ENCODE measurements at regions not wholly inside any gene's neighbourhood (a gene's known extent, or its start where the extent isn't known, plus 50 kb on each side); places are given as distances from the start of the nearest gene placed in this dataset.
A peak's percentile ranks its signal among the peaks of the same experiment; 100 is the strongest.
"Not testable (repeated sequence)": the region's sequence is repeated elsewhere in the genome, so short reads cannot be mapped to it uniquely, and the experiment has no call there.

DNA sequence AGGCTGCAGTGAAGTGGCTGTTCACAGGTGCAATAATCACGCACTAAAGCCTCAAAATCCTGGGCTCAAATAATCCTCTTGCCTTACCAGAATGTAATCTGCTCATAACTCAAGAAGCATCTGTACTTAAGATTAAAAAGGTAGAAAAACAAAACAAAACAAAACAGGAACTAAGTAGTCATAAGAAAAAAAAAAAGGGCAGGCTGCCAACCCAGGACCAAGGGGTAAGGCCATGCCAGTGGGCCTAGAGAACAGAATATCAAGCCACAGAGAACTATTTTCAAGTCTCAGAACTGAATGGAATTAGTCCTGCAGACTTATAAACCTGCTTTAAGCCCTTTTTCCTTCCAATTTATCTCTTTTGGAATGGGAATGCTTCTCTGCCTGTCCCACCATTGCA lies 64.8 kb upstream of the TBC1D3K start:
- H3K27me3 Mint-ChIP-seq, result peaks cover 19% of the 10 kb centered on the region
- intact Hi-C loops (cut with DNase I, micrococcal nuclease), result no loop called here
- H3K9me3 Mint-ChIP-seq (ENCODE audit: low read depth), result peaks cover 9% of the 10 kb centered on the region
- H3K27ac Mint-ChIP-seq, result no peak overlapping the region
- ChIA-PET POLR2A (no interaction called here), CTCF (no interaction called here)
- ATAC-seq, result no peak
- H3K4me3 Mint-ChIP-seq, result no peak overlapping the region
- peaks cover 4% of the 10 kb centered on the region for H3K36me3 Mint-ChIP-seq (ENCODE audit: low read depth)
- DNase-seq, result no peak
- no peaks in the 10 kb centered on the region for H3K4me1 Mint-ChIP-seq

DNA sequence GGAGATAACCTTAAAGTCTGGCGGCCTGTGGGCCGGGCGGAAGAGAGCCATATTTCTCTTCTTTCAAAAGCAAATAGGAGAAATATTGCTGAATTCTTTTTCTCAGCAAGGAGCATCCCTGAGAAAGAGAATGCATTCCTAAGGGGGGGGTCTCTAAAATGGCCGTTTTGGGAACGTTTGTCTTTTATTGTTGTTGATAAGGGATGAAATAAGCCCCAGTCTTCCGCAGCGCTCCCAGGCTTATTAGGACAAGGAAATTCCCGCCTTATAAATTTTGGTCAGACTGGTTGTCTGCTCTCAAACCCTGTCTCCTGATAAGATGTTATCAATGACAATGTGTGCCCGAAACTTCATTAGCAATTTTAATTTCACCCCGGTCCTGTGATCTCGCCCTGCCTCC lies 65.8 kb upstream of the TBC1D3K start:
- H3K4me3 Mint-ChIP-seq; H3K4me1 Mint-ChIP-seq; H3K9me3 Mint-ChIP-seq (ENCODE audit: low read depth); ATAC-seq; POLR2A ChIA-PET; intact Hi-C loops (cut with DNase I, micrococcal nuclease); H3K36me3 Mint-ChIP-seq (ENCODE audit: low read depth); H3K27ac Mint-ChIP-seq; CTCF ChIA-PET; DNase-seq: not testable (repeated sequence)
- H3K27me3 Mint-ChIP-seq, result peaks cover 13% of the 10 kb centered on the region

DNA sequence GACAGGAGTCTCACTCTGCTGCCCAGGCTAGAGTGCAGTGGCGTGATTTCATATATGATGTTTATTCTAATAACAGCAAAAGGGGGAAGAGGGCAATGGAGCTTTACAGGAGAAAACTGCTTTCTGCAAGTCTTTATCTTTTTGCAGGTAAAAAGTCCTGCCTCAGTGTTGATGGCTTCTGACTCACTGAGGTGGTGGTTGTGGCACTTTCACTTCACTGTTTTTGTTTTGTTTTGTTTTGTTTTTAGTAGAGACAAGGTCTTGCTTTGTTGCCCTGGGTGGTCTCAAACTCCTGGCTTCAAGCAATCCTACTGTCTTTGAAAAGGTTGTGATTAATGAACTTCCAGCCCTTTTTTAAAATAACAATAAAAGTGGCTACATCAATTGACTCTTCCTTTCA lies 68.0 kb upstream of the TBC1D3K start:
- no peak overlapping the region for H3K27ac Mint-ChIP-seq
- peaks cover 9% of the 10 kb centered on the region for H3K9me3 Mint-ChIP-seq (ENCODE audit: low read depth)
- H3K27me3 Mint-ChIP-seq, result peaks cover 13% of the 10 kb centered on the region
- DNase-seq (no peak), ATAC-seq (no peak)
- intact Hi-C loops (cut with DNase I, micrococcal nuclease), result no loop called here
- H3K4me3 Mint-ChIP-seq, result no peak overlapping the region
- peaks cover 4% of the 10 kb centered on the region for H3K36me3 Mint-ChIP-seq (ENCODE audit: low read depth)
- ChIA-PET CTCF (no interaction called here), POLR2A (no interaction called here)
- H3K4me1 Mint-ChIP-seq, result no peaks in the 10 kb centered on the region

DNA sequence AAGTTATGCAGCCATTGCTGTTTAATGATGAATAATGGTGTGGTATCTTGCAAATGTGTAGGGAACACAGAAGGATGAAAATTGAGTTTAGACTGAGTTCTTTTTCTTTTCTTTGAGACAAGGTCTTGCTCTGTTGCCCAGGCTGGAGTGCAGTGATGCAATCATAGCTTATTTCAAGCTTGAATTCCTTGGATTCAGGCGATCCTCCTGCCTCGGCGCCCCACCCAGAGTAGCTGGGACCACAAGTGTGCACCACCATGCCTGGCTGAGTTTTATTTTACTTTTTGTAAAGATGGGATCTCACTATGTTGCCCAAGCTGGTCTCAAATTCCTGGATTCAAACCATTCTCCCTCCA lies 74.6 kb upstream of the TBC1D3K start:
- ChIA-PET POLR2A (interaction anchor here (0.7 kb wide), 1 partner anchor 616 kb away, joined by 3 read pairs; no protein-coding TSS in a partner anchor), CTCF (no interaction called here)
- intact Hi-C loops (cut with DNase I, micrococcal nuclease), result no loop called here
- DNase-seq (no peak), ATAC-seq (no peak)
- no peaks in the 10 kb centered on the region for H3K9me3 Mint-ChIP-seq (ENCODE audit: low read depth)
- H3K36me3 Mint-ChIP-seq (ENCODE audit: low read depth), result no peaks in the 10 kb centered on the region
- H3K27ac Mint-ChIP-seq, result no peak overlapping the region
- H3K4me1 Mint-ChIP-seq, result peaks cover 20% of the 10 kb centered on the region
- H3K4me3 Mint-ChIP-seq, result no peak overlapping the region
- peaks cover 10% of the 10 kb centered on the region for H3K27me3 Mint-ChIP-seq

DNA sequence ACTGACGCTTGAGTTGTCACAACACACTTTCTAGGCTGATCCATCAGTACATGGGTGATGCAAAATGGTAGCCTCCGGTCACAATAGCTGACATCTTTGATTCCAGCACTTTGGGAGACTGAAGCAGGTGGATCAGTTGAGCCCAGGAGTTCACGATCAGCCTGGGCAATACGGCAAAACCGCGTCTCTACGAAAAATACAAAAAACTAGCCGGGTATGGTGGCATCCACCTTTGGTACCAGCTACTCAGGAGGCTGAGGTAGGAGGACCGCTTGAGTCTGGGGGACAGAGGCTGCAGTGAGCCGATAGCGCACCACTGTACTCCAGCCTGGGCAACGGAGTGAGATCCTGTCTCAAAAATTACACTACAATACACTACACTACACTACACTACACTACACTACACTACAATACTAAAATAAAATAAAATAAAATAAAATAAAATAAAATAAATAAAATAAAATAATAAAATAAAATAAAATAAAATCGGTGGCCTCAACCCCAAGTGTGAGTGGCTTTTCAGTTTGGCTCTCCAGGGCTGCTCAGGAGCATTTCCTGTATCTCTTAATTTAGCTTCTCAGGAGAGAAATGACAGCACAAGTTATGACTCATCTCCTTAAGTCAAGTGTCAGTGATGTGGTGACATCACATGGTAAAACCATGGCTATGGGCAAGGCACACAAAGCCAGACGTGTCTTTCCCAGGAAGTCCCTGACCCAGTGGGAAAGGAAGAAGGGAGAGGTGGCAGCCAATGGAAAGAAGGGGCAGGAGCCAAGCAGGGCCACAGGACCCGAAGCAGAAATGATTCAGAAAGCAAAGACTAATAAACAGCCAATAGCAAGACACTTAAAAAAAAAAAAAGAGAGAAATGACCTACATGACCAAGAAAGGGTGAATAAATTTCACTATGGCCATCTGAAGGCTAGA lies 75.3 kb upstream of the TBC1D3K start:
- peaks cover 20% of the 10 kb centered on the region for H3K4me1 Mint-ChIP-seq
- H3K4me3 Mint-ChIP-seq, result no peak overlapping the region
- ATAC-seq, result peak; percentile 89
- peak overlapping the region; percentile 64 for H3K27ac Mint-ChIP-seq
- peak; percentile 46 for DNase-seq
- no peaks in the 10 kb centered on the region for H3K36me3 Mint-ChIP-seq (ENCODE audit: low read depth)
- H3K9me3 Mint-ChIP-seq (ENCODE audit: low read depth), result no peaks in the 10 kb centered on the region
- POLR2A ChIA-PET, result interaction anchor here (0.6 kb wide), 1 partner anchor 436 kb away, joined by 4 read pairs; no protein-coding TSS in a partner anchor
- CTCF ChIA-PET, result interaction anchor here (0.6 to 0.7 kb wide), 3 partner anchors 57 to 256 kb away, joined by 3 to 4 read pairs (median 3); partner anchors contain the start of gene DDX52
- intact Hi-C loops (cut with DNase I, micrococcal nuclease), result no loop called here
- H3K27me3 Mint-ChIP-seq, result peaks cover 10% of the 10 kb centered on the region

DNA sequence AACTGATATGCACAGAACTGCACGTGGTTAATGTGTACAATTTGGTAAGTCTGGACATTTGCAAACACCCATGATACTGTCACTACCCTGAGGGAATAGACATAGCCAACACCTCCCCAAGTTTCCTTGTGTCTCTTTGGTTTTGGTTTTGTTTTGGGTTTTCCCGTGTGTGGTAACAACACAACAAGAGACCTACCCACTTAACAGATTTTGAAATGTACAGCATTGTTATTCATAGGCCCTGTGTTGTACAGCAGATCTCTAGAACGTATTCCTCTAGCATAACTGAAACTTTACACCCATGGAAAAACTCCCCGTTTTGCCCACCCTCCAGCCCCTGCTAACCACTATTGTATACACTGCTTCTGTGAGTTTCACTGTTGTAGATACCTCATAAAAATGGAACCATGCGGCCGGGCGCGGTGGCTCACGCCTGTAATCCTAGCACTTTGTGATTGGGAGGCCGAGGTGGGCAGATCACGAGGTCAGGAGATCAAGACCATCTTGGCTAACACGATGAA lies 76.3 kb upstream of the TBC1D3K start:
- no peak for DNase-seq
- CTCF ChIA-PET, result interaction anchor here (0.6 kb wide), 1 partner anchor 255 kb away, joined by 3 read pairs; no protein-coding TSS in a partner anchor

DNA sequence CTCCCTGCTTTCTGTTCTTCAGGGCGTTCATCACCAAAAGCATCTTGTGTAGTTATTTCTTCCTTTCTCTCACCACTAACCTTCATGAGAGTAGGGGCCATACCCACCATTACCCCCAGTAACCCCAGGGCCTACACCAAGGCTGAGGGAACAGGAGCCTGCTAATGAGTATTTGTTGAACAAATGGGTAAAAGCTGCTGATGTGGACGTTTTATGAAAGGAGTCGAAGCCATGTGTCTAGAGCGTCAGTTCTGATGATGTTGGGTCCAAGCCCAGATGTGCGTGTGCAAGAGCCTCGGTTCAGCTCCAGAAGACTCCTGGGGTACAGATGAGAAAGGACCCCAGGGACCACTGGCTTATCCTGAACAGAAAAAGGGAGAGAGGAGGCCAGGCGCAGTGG lies 77.1 kb upstream of the TBC1D3K start:
- DNase-seq, result no peak
- Mint-ChIP-seq H3K27me3 (peaks cover 10% of the 10 kb centered on the region), H3K4me1 (peaks cover 20% of the 10 kb centered on the region), H3K27ac (no peak overlapping the region), H3K4me3 (no peak overlapping the region), H3K9me3 (ENCODE audit: low read depth) (no peaks in the 10 kb centered on the region), H3K36me3 (ENCODE audit: low read depth) (no peaks in the 10 kb centered on the region)
- no peak for ATAC-seq
- intact Hi-C loops (cut with DNase I, micrococcal nuclease), result no loop called here
- POLR2A ChIA-PET, result no interaction called here
- CTCF ChIA-PET, result no interaction called here

More for the DNA sequence above, 76.3 kb upstream of the TBC1D3K start:
- H3K4me3 Mint-ChIP-seq, result no peak overlapping the region
- H3K27ac Mint-ChIP-seq, result no peak overlapping the region
- POLR2A ChIA-PET, result no interaction called here
- H3K4me1 Mint-ChIP-seq, result peaks cover 20% of the 10 kb centered on the region
- no peaks in the 10 kb centered on the region for H3K9me3 Mint-ChIP-seq (ENCODE audit: low read depth)
- H3K27me3 Mint-ChIP-seq, result peaks cover 10% of the 10 kb centered on the region
- ATAC-seq, result peak; percentile 14
- intact Hi-C loops (cut with DNase I, micrococcal nuclease), result no loop called here
- H3K36me3 Mint-ChIP-seq (ENCODE audit: low read depth), result no peaks in the 10 kb centered on the region

DNA sequence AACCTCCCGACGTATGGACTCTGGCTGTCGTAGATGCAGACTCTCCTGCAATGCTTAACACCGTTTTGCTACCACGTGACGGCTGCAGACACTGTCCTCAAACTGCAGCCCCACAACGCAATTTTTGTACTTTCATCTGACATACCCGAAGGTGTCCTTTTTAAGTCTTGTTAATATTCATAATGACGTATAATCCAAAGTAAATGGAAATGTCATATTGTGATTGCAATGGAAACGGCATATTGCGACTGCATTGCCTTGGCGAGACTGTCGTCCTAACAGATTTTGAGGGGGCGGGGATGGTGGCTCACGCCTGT lies 79.3 kb upstream of the TBC1D3K start:
- H3K36me3 Mint-ChIP-seq (ENCODE audit: low read depth), result no peaks in the 10 kb centered on the region
- no peak overlapping the region for H3K27ac Mint-ChIP-seq
- POLR2A ChIA-PET, result no interaction called here
- H3K9me3 Mint-ChIP-seq (ENCODE audit: low read depth), result no peaks in the 10 kb centered on the region
- CTCF ChIA-PET, result interaction anchor here (0.7 to 1.0 kb wide), 5 partner anchors 17 to 472 kb away, joined by 3 to 4 read pairs (median 3); no protein-coding TSS in a partner anchor
- ATAC-seq (no peak), DNase-seq (no peak)
- H3K4me3 Mint-ChIP-seq, result no peak overlapping the region
- H3K27me3 Mint-ChIP-seq, result peaks cover 10% of the 10 kb centered on the region
- intact Hi-C loops (cut with DNase I, micrococcal nuclease), result loop anchor here in 1 of 2 experiments (1.0 kb wide), 1 partner anchor 202 kb away; the partner anchor contains the start of gene DDX52
- peaks cover 20% of the 10 kb centered on the region for H3K4me1 Mint-ChIP-seq

DNA sequence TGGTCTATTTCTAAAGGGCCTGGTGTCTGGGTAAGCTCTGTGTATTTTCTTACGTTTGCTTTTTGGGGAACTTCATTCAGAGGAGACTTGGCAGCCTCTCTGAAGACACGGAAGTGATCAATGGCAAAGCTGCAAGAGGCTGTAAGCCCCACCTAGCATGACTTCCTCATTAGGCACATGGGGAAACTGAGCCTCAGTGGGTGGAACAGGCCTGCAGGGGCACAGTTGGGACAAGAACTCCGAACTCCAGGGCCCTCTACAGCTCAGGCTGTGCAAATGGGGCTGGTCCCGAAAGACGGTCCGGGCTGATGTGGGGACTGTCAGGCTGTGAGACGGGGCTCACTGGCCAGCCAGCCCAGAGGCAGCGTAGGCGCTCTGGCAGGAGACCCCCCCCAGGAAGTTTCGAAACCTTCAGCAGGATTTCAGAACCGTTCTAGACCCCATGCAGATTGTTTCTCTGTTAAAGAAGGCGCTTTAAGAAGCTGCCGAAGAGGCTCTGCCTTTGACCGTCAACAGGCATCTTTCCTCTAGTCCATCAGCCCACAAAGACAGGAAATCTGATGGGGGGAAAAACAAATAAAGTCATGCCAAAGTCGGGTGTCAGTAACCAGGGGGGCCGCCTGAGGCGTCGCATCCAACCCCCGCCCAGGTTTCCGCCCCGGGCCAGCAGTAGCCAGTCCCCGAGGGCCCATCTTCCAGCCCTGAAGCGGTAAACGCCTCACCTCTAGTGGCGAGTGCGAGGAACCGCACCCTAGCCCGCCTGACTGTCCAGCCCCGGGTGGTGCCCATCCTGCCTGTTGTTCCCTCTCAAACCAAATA lies 79.8 kb upstream of the TBC1D3K start:
- Mint-ChIP-seq H3K27me3 (peaks cover 10% of the 10 kb centered on the region), H3K27ac (no peak overlapping the region), H3K36me3 (ENCODE audit: low read depth) (no peaks in the 10 kb centered on the region), H3K4me3 (no peak overlapping the region), H3K4me1 (peaks cover 18% of the 10 kb centered on the region), H3K9me3 (ENCODE audit: low read depth) (no peaks in the 10 kb centered on the region)
- DNase-seq (peak; percentile 82), ATAC-seq (peak; percentile 83)
- POLR2A ChIA-PET, result no interaction called here
- intact Hi-C loops (cut with DNase I, micrococcal nuclease), result loop anchor here in 1 of 2 experiments (1.0 kb wide), 1 partner anchor 201 kb away; the partner anchor contains the start of gene DDX52
- CTCF ChIA-PET, result interaction anchor here (0.6 to 1.3 kb wide), 8 partner anchors 10 to 471 kb away, joined by 3 to 4 read pairs (median 4); no protein-coding TSS in a partner anchor

DNA sequence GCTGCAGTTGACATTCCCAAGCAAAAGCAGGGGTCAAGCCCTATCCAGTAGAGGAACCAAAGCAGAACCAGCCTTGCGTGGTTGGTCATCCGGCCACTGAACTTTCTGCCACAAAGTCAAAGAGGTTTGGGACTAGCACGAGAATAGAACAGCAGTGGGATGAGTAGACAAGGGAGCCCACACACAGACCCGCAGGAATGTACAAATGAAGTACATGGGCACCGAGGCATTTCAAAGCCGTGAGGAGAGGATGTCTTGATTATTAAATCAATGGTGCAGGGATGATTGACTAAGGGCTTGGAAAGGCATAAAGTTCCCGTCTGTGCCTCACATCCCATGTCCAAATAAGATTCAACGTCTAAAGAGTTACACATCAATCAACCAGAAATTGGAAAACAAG lies 81.8 kb upstream of the TBC1D3K start:
- H3K4me3 Mint-ChIP-seq, result no peak overlapping the region
- H3K36me3 Mint-ChIP-seq (ENCODE audit: low read depth), result no peaks in the 10 kb centered on the region
- intact Hi-C loops (cut with DNase I, micrococcal nuclease), result no loop called here
- POLR2A ChIA-PET, result no interaction called here
- DNase-seq (no peak), ATAC-seq (no peak)
- H3K4me1 Mint-ChIP-seq, result peaks cover 5% of the 10 kb centered on the region
- no peaks in the 10 kb centered on the region for H3K9me3 Mint-ChIP-seq (ENCODE audit: low read depth)
- CTCF ChIA-PET, result interaction anchor here (1.1 kb wide), 1 partner anchor 8 kb away, joined by 3 read pairs; no protein-coding TSS in a partner anchor
- no peak overlapping the region for H3K27ac Mint-ChIP-seq
- H3K27me3 Mint-ChIP-seq, result peaks cover 12% of the 10 kb centered on the region

DNA sequence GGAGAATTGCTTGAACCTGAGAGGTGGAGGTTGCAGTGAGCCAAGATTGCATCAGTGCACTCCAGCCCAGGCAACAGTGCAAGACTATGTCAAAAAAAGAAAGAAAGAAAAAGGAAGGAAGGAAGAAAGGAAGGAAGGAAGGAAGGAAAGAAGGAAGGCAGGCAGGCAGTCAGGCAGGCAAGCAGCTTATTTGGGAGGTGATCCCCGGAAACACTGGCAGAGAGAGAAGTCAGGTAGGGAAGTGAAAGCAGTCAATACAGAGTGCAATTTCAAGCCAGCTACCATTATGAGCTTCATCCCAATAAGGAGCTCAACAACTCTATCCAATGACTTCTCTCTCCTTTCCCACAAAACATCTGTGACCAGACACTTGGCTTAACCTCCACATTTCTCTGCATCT lies 83.0 kb upstream of the TBC1D3K start:
- Mint-ChIP-seq H3K4me1 (peaks cover 3% of the 10 kb centered on the region), H3K27ac (no peak overlapping the region), H3K9me3 (ENCODE audit: low read depth) (no peaks in the 10 kb centered on the region), H3K27me3 (peaks cover 12% of the 10 kb centered on the region), H3K4me3 (no peak overlapping the region), H3K36me3 (ENCODE audit: low read depth) (no peaks in the 10 kb centered on the region)
- no peak for ATAC-seq
- no peak for DNase-seq
- intact Hi-C loops (cut with DNase I, micrococcal nuclease), result no loop called here
- CTCF ChIA-PET, result interaction anchor here (1.1 to 2.1 kb wide), 2 partner anchors 11 to 13 kb away, joined by 3 to 6 read pairs; no protein-coding TSS in a partner anchor
- POLR2A ChIA-PET, result no interaction called here

All from activated CD4-positive, alpha-beta T cell treated with anti-CD3 and anti-CD28 coated beads for 36 hours (primary cell).